ENCODE measurements at regions not wholly inside any gene's neighbourhood (a gene's known extent, or its start where the extent isn't known, plus 50 kb on each side); places are given as distances from the start of the nearest gene placed in this dataset.

DNA sequence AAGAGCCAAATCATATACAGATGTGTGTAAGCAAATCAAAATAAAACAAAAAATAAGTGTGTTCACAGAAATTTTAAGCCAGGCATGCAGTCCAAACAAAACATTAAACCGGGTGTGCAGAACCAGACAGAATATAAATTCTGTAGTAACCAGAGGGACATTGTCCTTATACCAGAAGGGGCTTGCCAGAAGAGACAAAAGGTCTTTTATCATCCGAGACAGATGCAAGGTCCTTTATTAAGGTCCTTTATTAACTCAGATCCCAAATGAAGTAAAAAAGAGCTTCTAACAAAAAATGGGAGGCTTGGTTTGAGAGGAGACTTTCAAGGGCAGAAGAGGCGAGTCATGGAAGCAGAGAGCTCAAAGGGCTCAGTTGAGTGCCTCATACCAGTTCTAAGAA lies 59.2 kb downstream of the RGS12 start:
- TF ChIP-seq POLR2A (IDR thresholded peaks at IDR 0.05) (no peak), CTCF (IDR thresholded peaks at IDR 0.05 in 8 of 11, conservative IDR thresholded peaks at IDR 0.05 in 3 of 11) (no peak)

All from spleen (tissue), 7 donors.